H1 (cell line): ENCODE measurements at regions not wholly inside any gene's neighbourhood (a gene's known extent, or its start where the extent isn't known, plus 50 kb on each side); places are given as distances from the start of the nearest gene placed in this dataset.

Source experiments
- GTF2F1 ChIP-seq: IDR thresholded peaks from 2 replicates; pipeline ENCODE4 v1.6.1; 2012; ENCODE audit warnings: low read depth, low read length, improper control_type of control experiment, borderline replicate concordance
- JUND ChIP-seq: IDR thresholded peaks from 2 replicates; pipeline ENCODE4 v1.6.1; 2011; ENCODE audit warnings: mild to moderate bottlenecking, improper control_type of control experiment, low read length

- TF ChIP-seq GTF2F1, result no peak
- TF ChIP-seq JUND, result no peak
Measured at GRCh38 chrX:46317163-46317562, 228.1 kb downstream of the ZNF674 start (continued).
